ENCODE measurements at regions not wholly inside any gene's neighbourhood (a gene's known extent, or its start where the extent isn't known, plus 50 kb on each side); places are given as distances from the start of the nearest gene placed in this dataset.

DNA sequence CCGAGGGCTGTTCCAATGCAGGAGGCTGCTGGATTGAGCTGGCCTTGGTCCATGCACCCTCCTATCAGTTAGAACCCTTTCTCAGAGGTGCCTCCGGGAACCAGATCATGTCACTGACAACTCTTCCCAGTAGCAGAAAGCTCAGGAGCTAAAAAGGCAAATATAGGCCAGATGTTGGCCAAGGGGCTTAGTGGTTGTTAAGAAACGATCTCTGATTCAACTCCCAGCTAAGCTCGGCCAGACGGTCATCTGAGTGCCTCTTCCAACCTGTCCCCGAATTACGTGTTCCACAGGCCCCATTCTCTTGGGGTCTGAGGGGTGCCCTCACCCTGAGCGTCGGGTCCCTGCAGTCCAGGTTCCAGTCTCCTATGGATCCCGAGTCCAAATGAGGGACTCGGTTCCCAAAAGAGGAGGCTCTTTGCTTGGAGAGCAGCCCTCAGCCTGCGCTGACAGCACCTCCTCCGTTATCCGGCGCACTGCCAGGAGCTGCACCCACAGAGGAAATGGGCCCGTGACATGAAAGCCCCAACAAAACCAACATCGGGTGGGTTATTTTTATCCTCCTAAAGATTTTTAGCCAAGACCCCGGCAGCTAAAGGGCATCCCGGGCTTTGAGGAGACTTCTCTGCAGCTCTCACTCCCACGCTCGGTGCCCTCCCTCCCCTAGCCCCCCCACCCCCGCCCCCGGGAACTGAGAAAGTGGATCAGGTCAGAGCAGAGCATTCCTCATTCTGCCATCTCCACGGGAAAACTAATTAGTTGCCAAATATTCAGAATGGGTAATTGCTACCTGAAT is 106.6 kb upstream of the ID2 start:
- Histone ChIP-seq H3K4me2 (replicated peaks; ENCODE audit: extremely low read depth, low read length, poor library complexity, severe bottlenecking) (peak overlapping the region; percentile 43), H3K36me3 (replicated peaks in 1 of 2; ENCODE audit: control insufficient read depth in 1 of 2, insufficient read depth in 2 of 2, low read length in 2 of 2) (no peaks in the 10 kb centered on the region), H3K27me3 (ENCODE audit: control insufficient read depth in 2 of 2, insufficient read depth in 2 of 2, low read length in 2 of 2) (no peaks in the 10 kb centered on the region), H3K4me3 (replicated peaks in 1 of 3; ENCODE audit: low read depth in 2 of 3, low read length in 3 of 3) (peak overlapping the region in 1 of 3 experiments; percentile 54), H3K9me3 (replicated peaks in 1 of 2; ENCODE audit: control insufficient read depth in 1 of 2, insufficient read depth in 1 of 2, low read length in 2 of 2) (no peaks in the 10 kb centered on the region), H3K27ac (ENCODE audit: low read depth in 1 of 2, low read length in 2 of 2) (peak overlapping the region; percentile 2 to 44), H3K4me1 (ENCODE audit: control insufficient read depth in 1 of 2, insufficient read depth in 2 of 2, low read length in 2 of 2) (peaks cover 29 to 36% of the 10 kb centered on the region in 2 donors), H4K20me1 (ENCODE audit: insufficient read depth, low read length) (no peaks in the 10 kb centered on the region), H2AFZ (ENCODE audit: insufficient read depth, low read depth, low read length, poor library complexity, severe bottlenecking) (peak overlapping the region; percentile 23), H3K9ac (ENCODE audit: insufficient read depth, low read length, poor library complexity, severe bottlenecking) (no peak overlapping the region), H3K79me2 (ENCODE audit: insufficient read depth, low read length) (no peaks in the 10 kb centered on the region)
- peak; percentile 31 to 53 (median 51) for DNase-seq
- peaks cover 0 to 8% of the 10 kb centered on the region in 2 donors for H3K36me3 Mint-ChIP-seq
- intact Hi-C loops (cut with micrococcal nuclease) = no loop called here
- H3K9me3 Mint-ChIP-seq = peaks cover 0 to 6% (median 3%) of the 10 kb centered on the region in 7 donors
- peaks cover 6 to 17% (median 15%) of the 10 kb centered on the region in 3 donors for H3K27me3 Mint-ChIP-seq (ENCODE audit: low read depth in 3 of 3)
- 3% methylated on average over 15 of the region's 24 CpGs for WGBS (ENCODE audit: insufficient coverage)
- H3K27ac Mint-ChIP-seq = peak overlapping the region in 6 of 7 donors; percentile 6 to 76 (median 68)
- H3K4me3 Mint-ChIP-seq = peak overlapping the region; percentile 38 to 82
- TF ChIP-seq, protein P1, sequence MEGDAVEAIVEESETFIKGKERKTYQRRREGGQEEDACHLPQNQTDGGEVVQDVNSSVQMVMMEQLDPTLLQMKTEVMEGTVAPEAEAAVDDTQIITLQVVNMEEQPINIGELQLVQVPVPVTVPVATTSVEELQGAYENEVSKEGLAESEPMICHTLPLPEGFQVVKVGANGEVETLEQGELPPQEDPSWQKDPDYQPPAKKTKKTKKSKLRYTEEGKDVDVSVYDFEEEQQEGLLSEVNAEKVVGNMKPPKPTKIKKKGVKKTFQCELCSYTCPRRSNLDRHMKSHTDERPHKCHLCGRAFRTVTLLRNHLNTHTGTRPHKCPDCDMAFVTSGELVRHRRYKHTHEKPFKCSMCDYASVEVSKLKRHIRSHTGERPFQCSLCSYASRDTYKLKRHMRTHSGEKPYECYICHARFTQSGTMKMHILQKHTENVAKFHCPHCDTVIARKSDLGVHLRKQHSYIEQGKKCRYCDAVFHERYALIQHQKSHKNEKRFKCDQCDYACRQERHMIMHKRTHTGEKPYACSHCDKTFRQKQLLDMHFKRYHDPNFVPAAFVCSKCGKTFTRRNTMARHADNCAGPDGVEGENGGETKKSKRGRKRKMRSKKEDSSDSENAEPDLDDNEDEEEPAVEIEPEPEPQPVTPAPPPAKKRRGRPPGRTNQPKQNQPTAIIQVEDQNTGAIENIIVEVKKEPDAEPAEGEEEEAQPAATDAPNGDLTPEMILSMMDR (IDR thresholded peaks at IDR 0.05) = no peak
- H3K4me1 Mint-ChIP-seq = peaks cover 34% of the 10 kb centered on the region

DNA sequence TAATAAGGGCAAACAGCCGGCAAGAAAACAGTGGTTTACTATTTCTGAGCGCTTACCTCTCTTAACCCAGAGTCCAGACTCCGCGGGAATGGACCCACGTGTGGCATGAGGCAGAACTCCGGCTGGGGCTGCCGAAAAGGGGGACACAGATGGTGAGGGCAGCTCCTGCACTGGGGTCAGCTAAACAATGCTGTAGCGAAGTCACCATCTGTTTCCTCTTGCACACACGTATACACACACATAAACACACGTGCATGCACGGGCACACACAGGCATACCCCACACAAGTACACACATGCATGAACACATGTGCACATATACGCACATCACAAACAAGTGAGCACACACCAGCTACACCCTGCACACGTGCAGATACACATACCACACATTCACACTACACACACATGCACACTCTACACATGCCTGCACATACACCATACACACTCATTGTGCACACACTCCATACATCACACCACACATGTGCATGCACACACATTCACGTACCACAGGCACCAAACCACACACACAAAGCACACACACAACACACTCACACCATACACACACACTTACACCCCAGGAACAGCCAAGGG is 105.9 kb upstream of the ID2 start:
- 21% methylated on average over 13 of the region's 14 CpGs for WGBS (ENCODE audit: insufficient coverage)
- peak overlapping the region in 1 of 2 donors; percentile 24 for H3K27ac ChIP-seq (ENCODE audit: low read depth in 1 of 2, low read length in 2 of 2)
- peak overlapping the region; percentile 15 for H3K4me2 ChIP-seq (replicated peaks; ENCODE audit: extremely low read depth, low read length, poor library complexity, severe bottlenecking)
- peaks cover 29 to 41% of the 10 kb centered on the region in 2 donors for H3K4me1 ChIP-seq (ENCODE audit: control insufficient read depth in 1 of 2, insufficient read depth in 2 of 2, low read length in 2 of 2)
- Mint-ChIP-seq H3K27ac (peak overlapping the region in 5 of 7 donors; percentile 7 to 85 (median 75)), H3K4me1 (peaks cover 38% of the 10 kb centered on the region), H3K9me3 (peaks cover 0 to 6% (median 3%) of the 10 kb centered on the region in 7 donors), H3K4me3 (peak overlapping the region; percentile 20 to 82), H3K36me3 (peaks cover 0 to 8% of the 10 kb centered on the region in 2 donors), H3K27me3 (ENCODE audit: low read depth in 3 of 3) (peaks cover 7 to 17% (median 17%) of the 10 kb centered on the region in 3 donors)
- H3K9me3 ChIP-seq (replicated peaks in 1 of 2; ENCODE audit: control insufficient read depth in 1 of 2, insufficient read depth in 1 of 2, low read length in 2 of 2) = no peaks in the 10 kb centered on the region
- DNase-seq = no peak
- no peak overlapping the region for H3K4me3 ChIP-seq (replicated peaks in 1 of 3; ENCODE audit: low read depth in 2 of 3, low read length in 3 of 3)
- H3K36me3 ChIP-seq (replicated peaks in 1 of 2; ENCODE audit: control insufficient read depth in 1 of 2, insufficient read depth in 2 of 2, low read length in 2 of 2) = no peaks in the 10 kb centered on the region
- intact Hi-C loops (cut with micrococcal nuclease) = no loop called here
- TF ChIP-seq, protein P1 (IDR thresholded peaks at IDR 0.05) = no peak
- no peaks in the 10 kb centered on the region for H3K27me3 ChIP-seq (ENCODE audit: control insufficient read depth in 2 of 2, insufficient read depth in 2 of 2, low read length in 2 of 2)
- H3K9ac ChIP-seq (ENCODE audit: insufficient read depth, low read length, poor library complexity, severe bottlenecking) = no peak overlapping the region
- H3K79me2 ChIP-seq (ENCODE audit: insufficient read depth, low read length) = no peaks in the 10 kb centered on the region
- H2AFZ ChIP-seq (ENCODE audit: insufficient read depth, low read depth, low read length, poor library complexity, severe bottlenecking) = no peak overlapping the region
- no peaks in the 10 kb centered on the region for H4K20me1 ChIP-seq (ENCODE audit: insufficient read depth, low read length)

Measured in CD14-positive monocyte (primary cell).